ENCODE measurements at regions not wholly inside any gene's neighbourhood (a gene's known extent, or its start where the extent isn't known, plus 50 kb on each side); places are given as distances from the start of the nearest gene placed in this dataset.

DNA sequence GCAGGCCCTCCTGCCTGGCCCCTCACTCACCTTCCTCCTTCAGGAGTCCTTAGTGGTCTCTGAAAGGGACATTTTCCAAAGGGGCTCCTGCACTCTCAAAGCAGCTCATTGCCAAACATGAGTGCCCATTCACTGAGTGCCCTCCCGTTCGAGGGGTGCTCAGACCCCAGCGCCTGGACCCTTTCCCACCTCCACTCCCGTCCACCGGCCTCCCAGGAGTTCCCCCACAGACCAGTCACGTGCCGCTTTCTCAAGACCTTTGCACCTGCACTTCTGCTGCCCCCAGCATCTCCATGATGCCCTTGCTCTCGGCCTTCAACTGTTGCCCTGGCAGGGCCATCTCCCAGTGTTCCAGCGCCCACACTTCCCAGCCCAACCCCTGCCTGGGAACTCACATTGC is 89.5 kb downstream of the ADRA2C start:
- Histone ChIP-seq H3K27me3 (peaks cover 0 to 94% (median 0%) of the 10 kb centered on the region in 4 donors), H3K36me3 (no peaks in the 10 kb centered on the region), H3K4me3 (no peak overlapping the region), H3K4me1 (no peaks in the 10 kb centered on the region), H3K9me3 (peaks cover 0 to 4% (median 0%) of the 10 kb centered on the region in 3 donors), H3K27ac (no peak overlapping the region)
- no peak for DNase-seq
- intact Hi-C loops (cut with DNase I), result no loop called here
- 52 to 60% methylated on average over 3 to 9 of the region's 9 CpGs for WGBS, 2 donors
- TF ChIP-seq, protein P1, sequence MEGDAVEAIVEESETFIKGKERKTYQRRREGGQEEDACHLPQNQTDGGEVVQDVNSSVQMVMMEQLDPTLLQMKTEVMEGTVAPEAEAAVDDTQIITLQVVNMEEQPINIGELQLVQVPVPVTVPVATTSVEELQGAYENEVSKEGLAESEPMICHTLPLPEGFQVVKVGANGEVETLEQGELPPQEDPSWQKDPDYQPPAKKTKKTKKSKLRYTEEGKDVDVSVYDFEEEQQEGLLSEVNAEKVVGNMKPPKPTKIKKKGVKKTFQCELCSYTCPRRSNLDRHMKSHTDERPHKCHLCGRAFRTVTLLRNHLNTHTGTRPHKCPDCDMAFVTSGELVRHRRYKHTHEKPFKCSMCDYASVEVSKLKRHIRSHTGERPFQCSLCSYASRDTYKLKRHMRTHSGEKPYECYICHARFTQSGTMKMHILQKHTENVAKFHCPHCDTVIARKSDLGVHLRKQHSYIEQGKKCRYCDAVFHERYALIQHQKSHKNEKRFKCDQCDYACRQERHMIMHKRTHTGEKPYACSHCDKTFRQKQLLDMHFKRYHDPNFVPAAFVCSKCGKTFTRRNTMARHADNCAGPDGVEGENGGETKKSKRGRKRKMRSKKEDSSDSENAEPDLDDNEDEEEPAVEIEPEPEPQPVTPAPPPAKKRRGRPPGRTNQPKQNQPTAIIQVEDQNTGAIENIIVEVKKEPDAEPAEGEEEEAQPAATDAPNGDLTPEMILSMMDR (IDR thresholded peaks at IDR 0.05), result no peak
- TF ChIP-seq POLR2A (IDR thresholded peaks at IDR 0.05), result no peak

DNA sequence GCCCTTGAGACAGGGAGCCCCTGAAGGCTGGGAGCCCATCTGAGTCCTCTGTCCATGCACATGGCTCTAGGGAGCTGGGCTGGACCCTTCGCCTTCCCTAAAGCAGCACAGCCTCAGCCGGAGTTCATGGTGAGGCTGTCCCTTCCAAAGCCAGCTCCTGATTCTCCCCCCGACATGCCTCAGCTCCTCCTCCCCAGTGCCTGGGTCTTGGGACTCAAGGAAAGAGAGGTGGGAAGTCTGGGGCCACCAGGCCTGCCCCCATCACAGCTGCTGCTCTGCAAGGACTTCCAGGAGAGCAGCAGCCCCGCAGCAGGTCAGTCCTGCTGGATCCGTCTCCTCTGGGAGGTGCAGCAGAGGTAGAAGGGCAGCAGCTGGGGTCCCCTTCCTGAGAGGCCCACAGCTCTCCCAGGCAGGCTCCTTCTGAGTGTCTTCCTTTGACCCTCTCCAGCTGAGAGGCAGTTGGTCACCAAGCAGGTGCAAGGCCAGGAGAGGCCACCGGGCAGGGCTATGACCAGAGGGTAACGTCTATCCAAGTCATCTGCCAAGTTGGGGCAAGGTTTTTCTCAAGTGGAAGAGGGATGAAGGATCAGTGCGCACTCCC is 90.5 kb downstream of the ADRA2C start:
- Histone ChIP-seq H3K36me3 (no peaks in the 10 kb centered on the region), H3K9me3 (no peaks in the 10 kb centered on the region), H3K4me1 (no peaks in the 10 kb centered on the region), H3K27me3 (peaks cover 0 to 94% (median 0%) of the 10 kb centered on the region in 4 donors), H3K27ac (no peak overlapping the region), H3K4me3 (no peak overlapping the region)
- WGBS, 2 donors, result 55 to 80% methylated on average over 1 to 3 of the region's 8 CpGs
- no peak for TF ChIP-seq POLR2A (IDR thresholded peaks at IDR 0.05)
- TF ChIP-seq, protein P1 (IDR thresholded peaks at IDR 0.05), result no peak
- no peak for DNase-seq
- intact Hi-C loops (cut with DNase I), result no loop called here

DNA sequence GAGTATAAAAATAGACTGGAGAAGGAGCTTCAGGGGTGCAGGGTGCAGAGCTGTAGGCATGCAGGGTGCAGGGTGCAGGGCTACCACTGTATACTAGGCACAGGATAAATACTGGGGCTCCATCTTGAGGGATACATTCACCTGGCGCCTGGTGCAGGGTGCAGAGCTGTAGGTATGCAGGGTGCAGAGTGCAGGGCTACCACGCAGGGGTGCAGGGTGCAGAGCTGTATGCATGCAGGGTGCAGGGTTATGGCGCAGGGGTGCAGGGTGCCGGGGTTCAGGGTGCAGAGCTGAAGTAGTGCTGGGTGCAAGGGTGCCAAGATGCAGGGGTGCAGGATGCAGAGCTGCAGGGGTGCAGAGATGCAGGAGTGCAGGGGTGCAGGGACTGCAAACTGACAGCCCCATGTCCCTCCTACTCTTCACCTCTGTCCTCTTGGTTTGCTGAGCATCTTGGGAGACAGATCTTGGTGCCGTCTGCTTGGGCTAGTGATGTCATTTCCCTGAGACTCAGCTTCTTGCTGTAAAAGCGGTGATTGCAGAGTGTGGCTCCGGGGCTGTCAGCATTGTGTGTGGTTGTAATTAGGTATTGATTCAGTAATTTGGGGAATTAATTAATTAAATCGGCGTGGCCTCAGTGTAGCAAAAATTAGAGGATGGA is 91.2 kb downstream of the ADRA2C start:
- WGBS, 2 donors, result 40% methylated on average over 7 to 8 of the region's 9 CpGs
- H3K4me1 ChIP-seq, result no peaks in the 10 kb centered on the region
- H3K4me3 ChIP-seq, result no peak overlapping the region
- intact Hi-C loops (cut with DNase I), result no loop called here
- H3K27ac ChIP-seq, result no peak overlapping the region
- peaks cover 0 to 95% (median 0%) of the 10 kb centered on the region in 4 donors for H3K27me3 ChIP-seq
- no peaks in the 10 kb centered on the region for H3K9me3 ChIP-seq
- TF ChIP-seq, protein P1 (IDR thresholded peaks at IDR 0.05), result no peak
- TF ChIP-seq POLR2A (IDR thresholded peaks at IDR 0.05), result no peak
- no peak for DNase-seq
- no peaks in the 10 kb centered on the region for H3K36me3 ChIP-seq

DNA sequence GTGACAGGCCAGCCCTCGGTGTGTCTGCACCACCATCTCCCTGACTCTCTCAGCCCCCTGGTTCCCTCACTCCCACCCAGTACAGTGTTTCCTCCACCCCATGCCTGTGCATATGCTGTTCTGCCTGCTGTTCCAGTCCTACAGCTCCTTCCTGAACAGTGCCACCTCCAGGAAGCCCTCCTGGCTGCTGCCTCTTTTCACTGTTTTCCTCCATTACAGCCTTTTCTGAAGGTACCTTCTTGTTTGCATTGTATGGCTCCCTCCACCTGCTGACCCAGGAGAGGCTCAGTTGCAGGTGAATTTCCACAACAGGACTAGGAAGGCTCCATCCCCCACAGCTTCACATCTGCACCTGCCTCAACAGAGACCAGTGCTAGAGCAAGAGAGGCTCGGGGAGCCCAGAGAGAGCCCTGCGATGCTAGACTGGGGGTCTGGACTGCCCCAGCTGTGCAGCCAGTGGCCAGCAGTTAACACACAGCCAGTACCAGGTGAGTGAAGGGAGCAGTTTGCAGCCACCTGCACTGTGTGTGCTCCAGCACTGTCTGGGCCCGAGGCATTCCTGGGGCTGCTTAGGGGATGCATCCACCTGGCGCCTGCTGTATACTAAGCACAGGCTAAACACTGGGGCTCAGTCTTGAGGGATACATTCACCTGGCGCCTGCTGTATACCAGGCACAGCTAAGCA is 92.0 kb downstream of the ADRA2C start:
- H3K4me3 ChIP-seq, result no peak overlapping the region
- WGBS, 2 donors, result 63 to 67% methylated on average over 2 of the region's 6 CpGs
- no peaks in the 10 kb centered on the region for H3K36me3 ChIP-seq
- no peak overlapping the region for H3K27ac ChIP-seq
- no peaks in the 10 kb centered on the region for H3K9me3 ChIP-seq
- TF ChIP-seq, protein P1 (IDR thresholded peaks at IDR 0.05), result no peak
- TF ChIP-seq POLR2A (IDR thresholded peaks at IDR 0.05), result no peak
- intact Hi-C loops (cut with DNase I), result no loop called here
- DNase-seq, result no peak
- H3K27me3 ChIP-seq, result peaks cover 0 to 95% (median 0%) of the 10 kb centered on the region in 4 donors
- H3K4me1 ChIP-seq, result peaks cover 0 to 4% (median 0%) of the 10 kb centered on the region in 3 donors

DNA sequence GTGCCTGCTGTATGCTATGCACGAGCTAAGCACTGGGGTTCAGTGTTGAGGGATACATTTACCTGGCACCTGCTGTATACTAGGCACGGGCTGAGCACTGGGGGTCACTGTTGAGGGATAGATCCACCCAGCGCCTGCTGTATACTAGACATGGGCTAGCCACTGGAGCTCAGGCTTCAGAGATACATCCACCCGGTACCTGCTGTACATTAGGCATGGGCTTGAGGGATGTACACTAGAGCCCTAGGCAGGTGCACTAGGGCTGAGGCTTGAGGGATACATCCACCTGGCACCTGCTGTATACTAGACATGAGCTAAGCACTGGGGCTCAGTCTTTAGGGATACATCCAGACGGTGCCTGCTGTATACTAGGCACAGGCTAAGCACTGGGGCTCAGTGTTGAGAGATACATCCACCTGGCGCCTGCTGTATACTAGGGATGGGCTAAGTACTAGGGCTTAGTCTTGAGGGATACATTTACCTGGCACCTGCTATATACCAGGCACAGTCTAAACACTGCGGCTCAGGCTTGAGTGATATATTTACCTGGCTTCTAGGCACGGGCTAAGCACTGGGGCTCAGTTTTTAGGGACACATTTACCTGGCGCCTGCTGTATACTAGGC is 92.7 kb downstream of the ADRA2C start:
- no peaks in the 10 kb centered on the region for H3K36me3 ChIP-seq
- WGBS, 2 donors, result 66 to 74% methylated on average over 5 to 8 of the region's 9 CpGs
- H3K27me3 ChIP-seq, result peaks cover 0 to 95% (median 0%) of the 10 kb centered on the region in 4 donors

More for the DNA sequence above, 92.7 kb downstream of the ADRA2C start:
- no peak overlapping the region for H3K27ac ChIP-seq
- H3K9me3 ChIP-seq, result no peaks in the 10 kb centered on the region
- no peak for DNase-seq
- H3K4me1 ChIP-seq, result peaks cover 0 to 5% (median 0%) of the 10 kb centered on the region in 3 donors
- intact Hi-C loops (cut with DNase I), result no loop called here
- no peak overlapping the region for H3K4me3 ChIP-seq
- TF ChIP-seq, protein P1 (IDR thresholded peaks at IDR 0.05), result no peak
- TF ChIP-seq POLR2A (IDR thresholded peaks at IDR 0.05), result no peak
